ENCODE measurements at regions not wholly inside any gene's neighbourhood (a gene's known extent, or its start where the extent isn't known, plus 50 kb on each side); places are given as distances from the start of the nearest gene placed in this dataset.

DNA sequence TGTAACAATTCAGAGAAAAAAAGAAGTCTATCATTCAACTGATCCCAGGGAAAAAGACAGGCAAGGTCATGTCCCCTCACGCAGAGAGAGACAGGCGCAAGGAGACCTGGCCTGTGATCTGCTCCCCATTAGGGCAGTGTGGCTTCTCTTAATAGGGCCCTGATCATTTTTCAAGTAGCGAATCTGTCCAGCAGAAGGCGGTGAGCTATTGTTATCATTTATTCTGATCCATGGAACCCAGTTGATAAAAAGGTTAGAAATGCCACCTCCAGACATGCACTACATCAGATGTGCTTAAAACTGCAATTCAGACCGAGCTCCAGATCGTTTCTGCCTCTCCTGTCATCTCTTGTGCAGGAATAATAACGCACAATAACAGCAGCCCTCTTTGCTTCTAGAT, 1025.6 kb upstream of the PIK3C3 start:
- TF ChIP-seq, protein P1, sequence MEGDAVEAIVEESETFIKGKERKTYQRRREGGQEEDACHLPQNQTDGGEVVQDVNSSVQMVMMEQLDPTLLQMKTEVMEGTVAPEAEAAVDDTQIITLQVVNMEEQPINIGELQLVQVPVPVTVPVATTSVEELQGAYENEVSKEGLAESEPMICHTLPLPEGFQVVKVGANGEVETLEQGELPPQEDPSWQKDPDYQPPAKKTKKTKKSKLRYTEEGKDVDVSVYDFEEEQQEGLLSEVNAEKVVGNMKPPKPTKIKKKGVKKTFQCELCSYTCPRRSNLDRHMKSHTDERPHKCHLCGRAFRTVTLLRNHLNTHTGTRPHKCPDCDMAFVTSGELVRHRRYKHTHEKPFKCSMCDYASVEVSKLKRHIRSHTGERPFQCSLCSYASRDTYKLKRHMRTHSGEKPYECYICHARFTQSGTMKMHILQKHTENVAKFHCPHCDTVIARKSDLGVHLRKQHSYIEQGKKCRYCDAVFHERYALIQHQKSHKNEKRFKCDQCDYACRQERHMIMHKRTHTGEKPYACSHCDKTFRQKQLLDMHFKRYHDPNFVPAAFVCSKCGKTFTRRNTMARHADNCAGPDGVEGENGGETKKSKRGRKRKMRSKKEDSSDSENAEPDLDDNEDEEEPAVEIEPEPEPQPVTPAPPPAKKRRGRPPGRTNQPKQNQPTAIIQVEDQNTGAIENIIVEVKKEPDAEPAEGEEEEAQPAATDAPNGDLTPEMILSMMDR (IDR thresholded peaks at IDR 0.05; ENCODE audit: low read depth, low read length), result no peak
- no peak for TF ChIP-seq POLR2A (IDR thresholded peaks at IDR 0.05; ENCODE audit: extremely low read depth, insufficient read length)
- TF ChIP-seq, protein P2, sequence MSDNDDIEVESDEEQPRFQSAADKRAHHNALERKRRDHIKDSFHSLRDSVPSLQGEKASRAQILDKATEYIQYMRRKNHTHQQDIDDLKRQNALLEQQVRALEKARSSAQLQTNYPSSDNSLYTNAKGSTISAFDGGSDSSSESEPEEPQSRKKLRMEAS (IDR thresholded peaks at IDR 0.05; ENCODE audit: low read depth, low read length), result no peak
